Medulla oblongata (tissue), 1 donor: ENCODE measurements at regions not wholly inside any gene's neighbourhood (a gene's known extent, or its start where the extent isn't known, plus 50 kb on each side); places are given as distances from the start of the nearest gene placed in this dataset.
A peak's percentile ranks its signal among the peaks of the same experiment; 100 is the strongest.

Experiments used
- DNase-seq: peaks from one replicate; pipeline ENCODE4 v3.0.0-alpha.2; 2015; ENCODE audit errors: extremely low spot score

DNA sequence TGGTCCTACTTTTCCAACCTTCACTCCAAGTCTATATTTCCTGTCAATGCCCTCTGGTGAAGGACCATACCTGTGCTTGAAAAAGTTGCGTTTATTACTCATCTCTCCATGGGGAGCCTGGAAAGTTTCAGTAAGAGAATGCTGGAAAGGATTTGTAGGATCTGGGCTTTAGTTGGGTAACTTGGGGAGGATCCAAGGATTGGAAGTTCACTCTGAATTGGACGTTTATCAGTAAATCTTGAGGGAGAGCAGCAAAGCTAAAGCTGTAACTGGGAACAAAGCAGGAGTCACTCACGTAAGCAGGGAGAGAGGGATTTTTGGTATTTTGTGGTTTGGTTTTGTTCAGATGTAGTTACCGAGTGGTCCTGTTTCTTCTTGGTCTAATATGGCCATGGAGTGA, 51.4 kb upstream of the NPVF start:
- DNase-seq = no peak

DNA sequence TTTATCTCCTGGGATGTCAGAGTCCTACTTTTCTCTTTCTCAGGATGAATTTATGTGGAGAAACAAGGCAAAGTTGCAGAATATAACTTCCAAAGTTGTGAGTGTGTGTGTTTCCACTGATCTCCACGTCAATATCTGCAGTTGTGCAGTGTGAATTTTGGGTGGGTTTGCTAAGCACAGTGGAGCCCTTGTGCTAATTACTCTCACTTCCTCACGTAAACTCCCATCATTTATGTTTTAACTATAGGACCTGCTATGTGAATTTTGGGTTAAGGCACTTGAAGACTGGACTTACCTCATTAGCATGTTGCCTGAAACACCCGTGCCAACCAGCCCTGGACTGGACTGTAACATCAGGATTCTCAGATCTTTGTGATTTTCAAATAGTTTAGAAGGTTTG, 51.9 kb upstream of the NPVF start:
- no peak for DNase-seq

GRCh38 chr7:25282194-25282593, 53.9 kb upstream of the NPVF start:
- no peak for DNase-seq

DNA sequence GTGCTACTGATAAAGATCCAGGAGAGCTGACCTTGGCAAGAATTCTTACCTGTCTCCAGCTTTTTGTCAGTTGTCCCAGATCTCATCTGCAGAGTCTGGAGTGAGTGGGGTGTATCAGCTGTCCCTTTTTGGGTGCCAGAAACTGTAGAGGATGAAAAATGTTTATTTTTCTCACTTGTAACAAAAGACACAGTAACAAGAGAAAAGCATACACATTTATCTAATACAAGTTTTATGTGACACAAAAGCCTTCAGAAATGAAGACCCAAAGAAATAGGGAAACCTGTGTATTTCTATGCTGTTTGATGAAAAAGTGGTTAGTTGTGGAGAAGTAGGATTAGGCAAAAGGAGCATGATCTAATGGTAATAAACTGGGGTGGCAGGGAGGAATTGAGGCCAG, 58.5 kb upstream of the NPVF start:
- DNase-seq = no peak

- DNase-seq = no peak
Measured at GRCh38 chr7:25287291-25287690, 59.0 kb upstream of the NPVF start.

GRCh38 chr7:25288556-25289307, 60.4 kb upstream of the NPVF start:
- DNase-seq = peak; percentile 83

- DNase-seq = peak; percentile 18
Measured at GRCh38 chr7:25289518-25289917, 61.2 kb upstream of the NPVF start.

GRCh38 chr7:25294624-25295023, 66.3 kb upstream of the NPVF start:
- no peak for DNase-seq

GRCh38 chr7:25295387-25295786, 67.1 kb upstream of the NPVF start:
- no peak for DNase-seq

DNA sequence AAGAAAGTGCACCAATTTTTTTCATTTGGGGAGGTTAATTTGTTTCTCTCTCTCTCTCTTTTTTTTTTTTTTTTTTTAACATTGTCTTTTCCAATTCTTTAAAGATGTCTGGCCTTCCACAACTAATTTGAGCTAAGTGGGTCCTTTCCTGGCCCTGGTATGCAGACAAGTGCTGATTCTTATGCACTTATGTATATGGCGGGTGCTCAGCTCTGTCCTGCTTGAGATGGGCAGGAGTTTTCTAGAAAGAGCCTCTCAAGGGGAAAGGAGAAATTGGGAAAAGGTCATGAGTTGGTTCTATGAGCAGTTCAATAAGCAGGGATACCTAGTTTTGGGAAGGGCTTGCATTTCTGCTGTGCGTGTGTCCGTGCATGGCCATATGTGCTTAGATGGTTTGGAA, 67.8 kb upstream of the NPVF start:
- DNase-seq = no peak

- DNase-seq = no peak
Measured at GRCh38 chr7:25297278-25297677, 69.0 kb upstream of the NPVF start.

- DNase-seq = peak; percentile 21
Measured at GRCh38 chr7:25303281-25304181, 75.2 kb upstream of the NPVF start.

DNA sequence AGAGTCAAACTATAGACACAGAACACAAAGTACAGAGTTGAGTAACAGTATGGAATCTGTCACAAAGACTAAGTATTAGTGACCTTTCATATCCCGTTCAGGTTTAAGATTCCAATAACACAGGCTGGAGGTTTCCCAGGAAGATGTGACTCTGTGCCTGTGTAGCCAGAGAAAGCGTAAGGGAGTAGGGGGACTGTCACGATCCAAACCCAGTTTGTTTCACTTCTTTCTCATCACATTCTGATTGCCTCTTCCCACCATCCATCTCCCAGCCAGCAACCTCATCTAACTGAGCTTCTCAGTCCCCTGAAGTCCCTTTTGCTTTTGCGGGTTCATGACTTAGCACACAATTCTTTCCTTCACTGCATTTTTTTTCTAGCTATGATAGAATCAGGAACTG, 76.4 kb upstream of the NPVF start:
- DNase-seq = no peak

GRCh38 chr7:25305831-25306230, 77.5 kb upstream of the NPVF start:
- no peak for DNase-seq

DNA sequence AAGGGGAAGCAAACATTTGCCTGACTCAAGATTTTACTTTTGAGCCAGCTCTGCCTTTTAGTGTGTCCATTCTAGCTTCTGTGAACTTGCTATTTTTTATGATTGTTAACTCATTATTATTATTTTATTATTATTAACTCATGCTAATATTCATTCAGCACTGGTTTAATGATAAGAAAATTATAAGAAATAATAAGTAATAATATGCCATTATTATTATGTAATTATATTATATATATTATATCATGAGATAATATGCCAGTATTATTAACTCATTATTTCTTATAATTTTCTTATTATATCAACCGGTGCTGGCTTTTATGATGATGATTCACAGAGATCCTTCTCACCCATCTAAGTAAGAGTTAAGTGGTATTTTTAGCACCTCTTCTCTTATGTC, 79.3 kb upstream of the NPVF start:
- DNase-seq = no peak

DNA sequence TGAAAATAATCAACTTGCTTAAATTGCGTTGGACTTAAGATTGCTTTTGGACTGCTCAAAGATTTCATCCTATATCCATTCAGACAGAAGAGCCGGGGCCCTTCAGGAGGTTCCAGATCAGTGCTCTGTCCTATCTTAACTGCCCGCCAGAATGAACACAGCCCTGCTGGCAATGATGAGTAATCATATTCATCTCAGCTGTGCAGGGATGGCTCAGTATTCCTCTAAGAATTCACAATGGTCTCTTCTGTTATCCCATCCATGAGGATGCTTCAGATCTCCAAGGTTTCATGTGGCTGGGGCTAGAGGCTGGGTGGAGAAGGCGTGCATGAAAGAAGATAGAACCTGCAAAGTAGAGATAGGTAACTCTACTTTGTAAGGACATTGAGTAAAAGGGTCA, 80.0 kb upstream of the NPVF start:
- peak; percentile 35 for DNase-seq

GRCh38 chr7:25308906-25309705, 80.8 kb upstream of the NPVF start:
- peak; percentile 44 for DNase-seq

DNA sequence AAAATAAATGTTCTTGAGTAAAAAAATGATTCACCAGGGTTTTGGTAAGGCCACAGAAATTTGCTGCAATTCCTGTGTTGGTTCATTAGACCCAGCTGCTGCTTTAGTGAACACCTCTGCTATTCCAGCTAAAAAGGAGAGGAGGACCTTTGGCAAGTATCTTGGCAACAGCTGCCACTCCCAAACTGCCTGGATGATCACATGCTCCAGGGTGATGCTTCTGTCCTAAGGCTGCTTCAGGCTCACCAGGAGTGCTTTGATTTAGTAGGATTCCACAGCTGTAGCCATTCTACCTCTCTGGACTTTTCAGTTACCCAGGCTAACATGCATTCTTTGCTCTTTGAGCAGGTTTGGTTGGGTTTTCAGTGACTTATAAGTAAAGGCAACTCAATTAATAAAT, 82.6 kb upstream of the NPVF start:
- DNase-seq = no peak

- DNase-seq = no peak
Measured at GRCh38 chr7:25311346-25311745, 83.1 kb upstream of the NPVF start.

DNA sequence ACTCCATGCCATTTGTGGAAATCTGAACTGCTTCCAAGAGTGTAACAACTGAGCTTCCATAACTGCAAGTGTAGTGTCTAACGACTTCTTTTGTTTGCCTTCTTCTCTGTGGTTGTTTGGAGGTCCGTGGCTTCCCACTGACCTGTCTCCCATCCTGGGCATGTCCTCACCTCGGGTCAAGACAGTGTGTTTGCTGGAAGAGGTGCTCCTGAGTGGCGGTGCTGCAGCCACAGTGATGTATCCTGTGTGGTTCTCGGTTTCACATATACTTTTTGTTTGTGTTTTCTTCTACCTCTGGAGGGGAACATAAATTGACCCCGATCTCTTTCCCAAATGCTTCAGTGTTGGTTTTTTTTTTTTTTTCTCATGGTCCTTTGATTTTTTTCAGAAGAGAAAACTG, 84.7 kb upstream of the NPVF start:
- DNase-seq = no peak

DNA sequence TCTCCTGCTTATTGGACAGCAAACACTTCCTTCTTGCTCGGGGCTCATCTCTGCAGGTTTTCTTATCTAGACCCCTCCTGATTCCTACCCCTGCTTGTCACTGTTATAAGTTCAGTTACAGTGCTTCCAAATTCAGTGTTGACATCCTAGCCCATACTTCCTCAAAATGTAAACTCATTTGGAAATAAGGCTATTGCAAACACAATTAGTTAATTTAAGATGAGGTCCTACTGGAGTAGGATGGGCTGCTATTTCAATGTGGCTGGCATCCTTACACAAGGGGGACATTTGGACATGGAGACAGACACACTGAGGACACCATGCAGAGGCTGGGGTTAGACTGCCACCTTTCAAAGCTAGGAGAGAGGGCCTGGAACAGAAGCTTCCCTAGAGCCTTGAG, 85.2 kb upstream of the NPVF start:
- DNase-seq = no peak

DNA sequence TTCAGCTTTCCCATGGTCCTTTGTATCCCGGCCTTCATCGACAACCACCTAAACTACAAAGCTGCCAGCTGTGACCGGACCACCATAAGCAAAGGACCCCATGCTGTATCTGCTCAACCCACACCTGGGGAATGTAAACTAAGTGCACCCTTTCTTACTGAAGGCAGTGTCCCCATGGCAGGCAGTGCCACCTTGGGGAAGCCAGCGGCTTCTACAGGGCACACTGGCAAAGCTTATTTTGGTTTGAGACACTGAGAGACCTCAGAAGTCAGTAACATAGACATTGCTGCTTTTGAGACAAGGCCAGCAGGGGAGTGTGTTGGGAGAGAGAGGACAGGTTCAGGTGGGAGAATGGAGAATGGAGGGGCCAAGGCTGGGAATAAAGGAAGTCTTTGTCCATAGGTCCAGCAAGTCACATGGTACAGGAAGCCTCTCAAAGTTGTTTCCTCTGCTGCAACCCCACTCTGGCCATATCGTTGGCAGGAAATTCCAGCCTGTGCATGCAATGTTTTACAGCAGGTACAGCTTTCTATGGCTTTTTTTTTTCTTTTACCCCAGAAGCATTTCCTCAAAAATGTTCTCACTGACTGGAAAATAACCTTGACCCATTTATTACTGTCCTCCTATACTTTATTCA, 85.9 kb upstream of the NPVF start:
- no peak for DNase-seq
